ENCODE measurements at regions not wholly inside any gene's neighbourhood (a gene's known extent, or its start where the extent isn't known, plus 50 kb on each side); places are given as distances from the start of the nearest gene placed in this dataset.

- DNase-seq (ENCODE audit: low spot score): no peak
- no peak for TF ChIP-seq CTCF (IDR thresholded peaks at IDR 0.05; ENCODE audit: extremely low read depth, missing control alignments)
Measured at GRCh38 chr2:2560374-2561015, 229.4 kb upstream of the MYT1L start.

- TF ChIP-seq CTCF (IDR thresholded peaks at IDR 0.05; ENCODE audit: extremely low read depth, missing control alignments): no peak
- DNase-seq (ENCODE audit: low spot score): no peak
Measured at GRCh38 chr2:2558476-2558875, 227.4 kb upstream of the MYT1L start.

GRCh38 chr2:2557475-2557874, 226.4 kb upstream of the MYT1L start:
- no peak for TF ChIP-seq CTCF (IDR thresholded peaks at IDR 0.05; ENCODE audit: extremely low read depth, missing control alignments)
- DNase-seq (ENCODE audit: low spot score): no peak

GRCh38 chr2:2550856-2551255, 219.8 kb upstream of the MYT1L start:
- DNase-seq (ENCODE audit: low spot score): no peak
- no peak for TF ChIP-seq CTCF (IDR thresholded peaks at IDR 0.05; ENCODE audit: extremely low read depth, missing control alignments)

GRCh38 chr2:2547911-2548310, 216.8 kb upstream of the MYT1L start:
- DNase-seq (ENCODE audit: low spot score): no peak
- no peak for TF ChIP-seq CTCF (IDR thresholded peaks at IDR 0.05; ENCODE audit: extremely low read depth, missing control alignments)

GRCh38 chr2:2547451-2547850, 216.4 kb upstream of the MYT1L start:
- TF ChIP-seq CTCF (IDR thresholded peaks at IDR 0.05; ENCODE audit: extremely low read depth, missing control alignments): no peak
- DNase-seq (ENCODE audit: low spot score): no peak

GRCh38 chr2:2546046-2546445, 215.0 kb upstream of the MYT1L start:
- TF ChIP-seq CTCF (IDR thresholded peaks at IDR 0.05; ENCODE audit: extremely low read depth, missing control alignments): no peak

More at GRCh38 chr2:2546046-2546445, 215.0 kb upstream of the MYT1L start:
- DNase-seq (ENCODE audit: low spot score): no peak
